Caco-2 (cell line): ENCODE measurements at regions not wholly inside any gene's neighbourhood (a gene's known extent, or its start where the extent isn't known, plus 50 kb on each side); places are given as distances from the start of the nearest gene placed in this dataset.

Experiments
- BruUV-seq: library from RNA; stranded (reverse); fragments of 400-500 nt; replicated peaks from 2 replicates; lab custom pipeline; 2021; lab: Mats Ljungman, UMichigan
- CTCF ChIA-PET: fragments of 300-600 bp; sonication (Branson Sonifier 250); formaldehyde crosslinking; loops from one replicate; lab custom pipeline; 2022; ENCODE audit warnings: antibody characterized with exemption; lab: Charles Lee
- POLR2A ChIA-PET: fragments of 300-600 bp; sonication (Branson Sonifier 250); formaldehyde crosslinking; loops from one replicate; lab custom pipeline; 2022; ENCODE audit warnings: antibody characterized with exemption; lab: Charles Lee
- DNase-seq, 2 experiments: peaks; one replicate each; pipeline versions ENCODE4 v3.0.0 to v3.0.0-alpha.2; 2020 to 2022
- H3K27me3 ChIP-seq: replicated peaks from 2 replicates; pipeline ENCODE4 v1.6.0; 2011; ENCODE audit warnings: low read length; ENCODE audit not compliant: control insufficient read depth, insufficient read depth
- H3K36me3 ChIP-seq: 2 replicates; pipeline ENCODE4 v1.5.1; 2011; ENCODE audit warnings: low read length; ENCODE audit not compliant: control insufficient read depth, insufficient read depth
- H3K4me1 ChIP-seq: fragments of 250-450 bp; sonication (Bioruptor Pico); 2 replicates; pipeline ENCODE4 v1.5.1; 2020; ENCODE audit warnings: mild to moderate bottlenecking
- H3K4me3 ChIP-seq: 2 replicates; pipeline ENCODE4 v1.5.1; 2011; ENCODE audit warnings: low read depth, mild to moderate bottlenecking, control low read depth, low read length
- H3K9me3 ChIP-seq: fragments of 250-450 bp; sonication (Bioruptor Pico); 2 replicates; pipeline ENCODE4 v1.5.1; 2020; ENCODE audit warnings: mild to moderate bottlenecking, moderate library complexity
- H3K27ac Mint-ChIP-seq: one replicate; pipeline ENCODE4 v1.8.0; 2022; ENCODE audit warnings: mixed read lengths; ENCODE audit not compliant: unreplicated experiment
- H3K27me3 Mint-ChIP-seq: one replicate; pipeline ENCODE4 v1.8.0; 2022; ENCODE audit warnings: mixed read lengths; ENCODE audit not compliant: insufficient read depth, unreplicated experiment
- H3K36me3 Mint-ChIP-seq: one replicate; pipeline ENCODE4 v1.8.0; 2022; ENCODE audit warnings: mild to moderate bottlenecking, mixed read lengths; ENCODE audit not compliant: insufficient read depth, unreplicated experiment
- H3K4me1 Mint-ChIP-seq: one replicate; pipeline ENCODE4 v1.8.0; 2022; ENCODE audit warnings: low read depth, mixed read lengths; ENCODE audit not compliant: unreplicated experiment
- H3K4me3 Mint-ChIP-seq: one replicate; pipeline ENCODE4 v1.8.0; 2022; ENCODE audit warnings: mild to moderate bottlenecking, moderate library complexity, mixed read lengths; ENCODE audit not compliant: unreplicated experiment
- H3K9me3 Mint-ChIP-seq: one replicate; pipeline ENCODE4 v1.8.0; 2022; ENCODE audit warnings: mixed read lengths; ENCODE audit not compliant: unreplicated experiment
- intact Hi-C: fragments of 100-400 bp; cut with micrococcal nuclease; formaldehyde crosslinking; loops from one replicate; pipeline ENCODE4 v1.10.0; 2022; ENCODE audit not compliant: unreplicated experiment
- TF ChIP-seq, protein P1 (sequence below), 2 experiments: fragments of 200-600 bp in 1 of 2; IDR thresholded peaks; 1 replicate in 1 of 2; 2 replicates in 1 of 2; pipeline versions ENCODE4 v1.5.1 to v1.8.0; 2011 to 2022; ENCODE audit warnings: antibody characterized with exemption in 1 of 2, control low read depth in 1 of 2, inconsistent platforms in 1 of 2, low read depth in 1 of 2, low read length in 1 of 2, mild to moderate bottlenecking in 1 of 2, moderate library complexity in 1 of 2; ENCODE audit not compliant: insufficient read depth in 1 of 2, severe bottlenecking in 1 of 2, unreplicated experiment in 1 of 2

DNA sequence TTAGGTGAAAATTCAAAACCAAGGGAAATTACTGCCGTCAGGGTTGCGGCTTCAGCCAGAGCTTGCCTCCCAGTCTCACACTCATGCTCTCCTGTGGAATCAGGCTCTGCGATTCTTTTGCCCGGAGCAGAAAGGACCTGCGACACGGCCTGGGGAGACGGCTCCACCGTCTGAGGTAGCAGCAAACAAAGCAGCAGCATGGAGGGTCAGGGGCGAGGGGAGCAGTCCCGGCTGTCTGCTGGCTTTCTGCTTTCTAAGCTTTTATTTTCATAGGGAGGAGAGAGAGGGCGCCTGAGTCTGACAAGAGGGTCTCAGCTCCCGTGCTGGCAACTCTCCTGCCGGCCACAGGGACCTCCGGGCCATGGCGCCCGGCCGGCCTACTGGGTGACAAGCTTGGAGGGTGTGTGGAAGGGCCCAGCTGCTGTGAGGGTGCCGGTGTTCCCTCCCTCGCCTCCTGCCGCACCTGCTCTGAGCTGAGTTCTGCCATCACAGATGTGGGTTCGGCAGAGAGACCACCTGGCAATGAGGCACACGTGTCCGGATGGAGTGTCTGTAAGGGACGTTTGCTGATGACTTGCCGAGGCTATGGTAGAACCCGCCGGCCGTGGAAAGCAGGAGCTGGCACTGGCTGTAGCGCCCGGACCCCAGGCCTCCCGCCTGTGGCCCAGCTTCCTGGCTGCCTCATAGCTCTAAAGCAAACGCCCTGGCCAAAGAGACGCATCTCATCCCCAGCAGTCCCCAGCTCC, 66.2 kb upstream of the CTDP1 start:
- H3K27me3 Mint-ChIP-seq, result no peaks in the 10 kb centered on the region
- intact Hi-C loops, result no loop called here
- H3K4me3 Mint-ChIP-seq, result no peak overlapping the region
- no peaks in the 10 kb centered on the region for H3K9me3 Mint-ChIP-seq
- BruUV-seq, result no TSS peak
- ChIA-PET CTCF (no interaction called here), POLR2A (no interaction called here)
- H3K4me1 Mint-ChIP-seq, result no peaks in the 10 kb centered on the region
- H3K4me3 ChIP-seq, result no peak overlapping the region
- TF ChIP-seq, protein P1, sequence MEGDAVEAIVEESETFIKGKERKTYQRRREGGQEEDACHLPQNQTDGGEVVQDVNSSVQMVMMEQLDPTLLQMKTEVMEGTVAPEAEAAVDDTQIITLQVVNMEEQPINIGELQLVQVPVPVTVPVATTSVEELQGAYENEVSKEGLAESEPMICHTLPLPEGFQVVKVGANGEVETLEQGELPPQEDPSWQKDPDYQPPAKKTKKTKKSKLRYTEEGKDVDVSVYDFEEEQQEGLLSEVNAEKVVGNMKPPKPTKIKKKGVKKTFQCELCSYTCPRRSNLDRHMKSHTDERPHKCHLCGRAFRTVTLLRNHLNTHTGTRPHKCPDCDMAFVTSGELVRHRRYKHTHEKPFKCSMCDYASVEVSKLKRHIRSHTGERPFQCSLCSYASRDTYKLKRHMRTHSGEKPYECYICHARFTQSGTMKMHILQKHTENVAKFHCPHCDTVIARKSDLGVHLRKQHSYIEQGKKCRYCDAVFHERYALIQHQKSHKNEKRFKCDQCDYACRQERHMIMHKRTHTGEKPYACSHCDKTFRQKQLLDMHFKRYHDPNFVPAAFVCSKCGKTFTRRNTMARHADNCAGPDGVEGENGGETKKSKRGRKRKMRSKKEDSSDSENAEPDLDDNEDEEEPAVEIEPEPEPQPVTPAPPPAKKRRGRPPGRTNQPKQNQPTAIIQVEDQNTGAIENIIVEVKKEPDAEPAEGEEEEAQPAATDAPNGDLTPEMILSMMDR (IDR thresholded peaks at IDR 0.05; ENCODE audit: insufficient read depth in 1 of 2, low read depth in 1 of 2, low read length in 1 of 2, severe bottlenecking in 1 of 2, unreplicated experiment in 1 of 2), result no peak
- no peaks in the 10 kb centered on the region for H3K4me1 ChIP-seq
- no peak for DNase-seq
- H3K27me3 ChIP-seq, result no peaks in the 10 kb centered on the region
- H3K36me3 Mint-ChIP-seq, result no peaks in the 10 kb centered on the region
- no peaks in the 10 kb centered on the region for H3K36me3 ChIP-seq
- H3K27ac Mint-ChIP-seq, result no peak overlapping the region
- H3K9me3 ChIP-seq, result no peaks in the 10 kb centered on the region

DNA sequence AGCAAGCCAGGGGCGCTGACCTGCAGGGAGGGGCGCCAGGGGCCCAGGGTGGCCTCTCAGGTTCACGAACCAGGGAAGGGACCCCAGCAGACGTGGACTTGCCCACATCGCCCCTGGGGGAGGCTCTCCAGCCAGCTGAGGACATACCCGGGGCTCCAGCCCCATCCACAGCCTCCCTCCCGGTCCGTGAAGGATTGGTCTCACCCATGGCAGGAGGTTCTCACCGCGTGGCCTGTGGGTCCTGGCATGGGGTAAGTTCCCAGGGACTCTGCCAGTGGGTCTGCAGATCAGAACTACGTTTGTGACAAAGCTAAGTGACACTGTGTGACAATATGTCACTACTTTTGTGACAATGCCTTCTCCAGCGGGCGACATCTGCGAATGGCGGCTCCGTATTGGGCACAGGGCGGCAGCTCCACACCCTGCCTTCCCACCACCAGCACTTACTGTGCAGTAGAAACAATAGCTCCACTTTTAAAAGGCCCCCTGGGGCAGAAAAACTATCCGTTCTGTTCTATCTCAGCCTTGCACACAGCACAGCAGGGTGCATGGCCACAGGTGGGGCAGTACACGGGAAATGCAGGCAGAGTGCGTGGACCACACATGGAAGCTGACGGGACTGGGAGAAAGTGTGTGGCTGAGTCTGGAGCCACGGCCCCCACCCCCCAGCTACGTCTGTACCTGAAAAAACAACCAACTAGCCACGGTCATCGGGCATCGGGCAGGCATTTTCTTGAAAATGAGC, 65.2 kb upstream of the CTDP1 start:
- BruUV-seq, result no TSS peak
- H3K4me1 Mint-ChIP-seq, result no peaks in the 10 kb centered on the region
- ChIA-PET CTCF (no interaction called here), POLR2A (no interaction called here)
- TF ChIP-seq, protein P1 (IDR thresholded peaks at IDR 0.05; ENCODE audit: insufficient read depth in 1 of 2, low read depth in 1 of 2, low read length in 1 of 2, severe bottlenecking in 1 of 2, unreplicated experiment in 1 of 2), result no peak
- H3K4me3 Mint-ChIP-seq, result no peak overlapping the region
- H3K9me3 Mint-ChIP-seq, result no peaks in the 10 kb centered on the region
- H3K36me3 Mint-ChIP-seq, result no peaks in the 10 kb centered on the region
- Histone ChIP-seq H3K9me3 (no peaks in the 10 kb centered on the region), H3K36me3 (no peaks in the 10 kb centered on the region), H3K4me1 (no peaks in the 10 kb centered on the region), H3K4me3 (no peak overlapping the region), H3K27me3 (no peaks in the 10 kb centered on the region)
- no peak for DNase-seq
- no peaks in the 10 kb centered on the region for H3K27me3 Mint-ChIP-seq
- intact Hi-C loops, result no loop called here
- no peak overlapping the region for H3K27ac Mint-ChIP-seq

DNA sequence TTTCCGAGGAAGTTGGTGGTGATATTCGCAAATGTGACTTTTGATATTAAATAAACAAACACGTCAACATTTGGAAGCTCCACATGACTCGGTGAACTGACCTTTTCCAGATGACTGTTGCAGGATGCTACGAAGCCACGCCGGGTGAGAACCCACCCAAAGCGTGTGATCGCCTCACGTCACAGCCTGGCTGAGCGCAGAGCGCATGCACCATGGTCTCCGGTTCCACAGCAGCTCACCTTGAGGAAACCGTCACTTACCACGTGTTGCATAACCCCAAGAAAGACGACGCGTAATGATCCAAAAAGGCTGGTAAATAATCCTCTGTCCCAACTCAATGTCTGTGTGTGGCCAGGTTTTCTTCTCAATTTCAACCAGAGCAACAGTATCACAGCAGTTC, 64.5 kb upstream of the CTDP1 start:
- intact Hi-C loops, result no loop called here
- no peaks in the 10 kb centered on the region for H3K4me1 Mint-ChIP-seq
- no peaks in the 10 kb centered on the region for H3K36me3 ChIP-seq

More for the DNA sequence above, 64.5 kb upstream of the CTDP1 start:
- POLR2A ChIA-PET, result no interaction called here
- H3K27me3 ChIP-seq, result no peaks in the 10 kb centered on the region
- DNase-seq, result no peak
- Mint-ChIP-seq H3K4me3 (no peak overlapping the region), H3K9me3 (no peaks in the 10 kb centered on the region), H3K36me3 (no peaks in the 10 kb centered on the region), H3K27me3 (no peaks in the 10 kb centered on the region), H3K27ac (no peak overlapping the region)
- no peak overlapping the region for H3K4me3 ChIP-seq
- no peaks in the 10 kb centered on the region for H3K9me3 ChIP-seq
- TF ChIP-seq, protein P1 (IDR thresholded peaks at IDR 0.05; ENCODE audit: insufficient read depth in 1 of 2, low read depth in 1 of 2, low read length in 1 of 2, severe bottlenecking in 1 of 2, unreplicated experiment in 1 of 2), result no peak
- BruUV-seq, result no TSS peak
- CTCF ChIA-PET, result no interaction called here
- H3K4me1 ChIP-seq, result no peaks in the 10 kb centered on the region
